Smooth muscle cell (in vitro differentiated cells): ENCODE measurements at regions not wholly inside any gene's neighbourhood (a gene's known extent, or its start where the extent isn't known, plus 50 kb on each side); places are given as distances from the start of the nearest gene placed in this dataset.

Experiments used
- DNase-seq: peaks from one replicate; lab custom pipeline; 2025; ENCODE audit not compliant: unreplicated experiment; lab: John Stamatoyannopoulos, UW
- H2AFZ ChIP-seq: fragments of 200-600 bp; sonication (generic); 2 replicates; pipeline ENCODE4 v1.6.0; 2016; ENCODE audit warnings: antibody characterized with exemption, low read depth, mild to moderate bottlenecking
- H3F3A ChIP-seq: fragments of 200-600 bp; sonication (generic); 2 replicates; pipeline ENCODE4 v1.6.0; 2017; ENCODE audit warnings: antibody characterized with exemption, low read depth
- H3K27ac ChIP-seq: fragments of 200-600 bp; sonication (generic); 2 replicates; pipeline ENCODE4 v1.5.1; 2016; ENCODE audit warnings: low read depth, mild to moderate bottlenecking
- H3K27me3 ChIP-seq: fragments of 200-600 bp; sonication (generic); 2 replicates; pipeline ENCODE4 v1.6.1; 2016; ENCODE audit warnings: low read depth, mild to moderate bottlenecking
- H3K36me3 ChIP-seq: fragments of 200-600 bp; sonication (generic); 2 replicates; pipeline ENCODE4 v1.5.1; 2016; ENCODE audit warnings: low read depth
- H3K4me1 ChIP-seq: fragments of 200-600 bp; sonication (generic); 2 replicates; pipeline ENCODE4 v1.5.1; 2016; ENCODE audit warnings: low read depth
- H3K4me2 ChIP-seq: fragments of 200-600 bp; sonication (generic); 2 replicates; pipeline ENCODE4 v1.6.0; 2016; ENCODE audit warnings: mild to moderate bottlenecking
- H3K4me3 ChIP-seq: fragments of 200-600 bp; sonication (generic); 2 replicates; pipeline ENCODE4 v1.5.1; 2016; ENCODE audit warnings: mild to moderate bottlenecking
- H3K79me2 ChIP-seq: fragments of 200-600 bp; sonication (generic); 2 replicates; pipeline ENCODE4 v1.6.0; 2016; ENCODE audit warnings: low read depth, mild to moderate bottlenecking
- H3K9ac ChIP-seq: fragments of 200-600 bp; sonication (generic); 2 replicates; pipeline ENCODE4 v1.6.0; 2016; ENCODE audit warnings: low read depth
- H3K9me3 ChIP-seq: fragments of 200-600 bp; sonication (generic); replicated peaks from 2 replicates; pipeline ENCODE4 v1.5.1; 2016; ENCODE audit warnings: low read depth
- H4K20me1 ChIP-seq: fragments of 200-600 bp; sonication (generic); 2 replicates; pipeline ENCODE4 v1.6.0; 2016; ENCODE audit warnings: low read depth
- CTCF ChIP-seq: fragments of 200-600 bp; sonication (generic); IDR thresholded peaks from 2 replicates; pipeline ENCODE4 v1.5.1; 2017; ENCODE audit warnings: borderline replicate concordance, mild to moderate bottlenecking, antibody characterized with exemption; ENCODE audit not compliant: insufficient read depth, poor library complexity, severe bottlenecking
- WGBS: methylation state at CpG from one replicate; pipeline ENCODE4 v1.1.7; 2016; ENCODE audit warnings: low lambda C conversion rate; 5-methylcytosine and 5-hydroxymethylcytosine counted together

DNA sequence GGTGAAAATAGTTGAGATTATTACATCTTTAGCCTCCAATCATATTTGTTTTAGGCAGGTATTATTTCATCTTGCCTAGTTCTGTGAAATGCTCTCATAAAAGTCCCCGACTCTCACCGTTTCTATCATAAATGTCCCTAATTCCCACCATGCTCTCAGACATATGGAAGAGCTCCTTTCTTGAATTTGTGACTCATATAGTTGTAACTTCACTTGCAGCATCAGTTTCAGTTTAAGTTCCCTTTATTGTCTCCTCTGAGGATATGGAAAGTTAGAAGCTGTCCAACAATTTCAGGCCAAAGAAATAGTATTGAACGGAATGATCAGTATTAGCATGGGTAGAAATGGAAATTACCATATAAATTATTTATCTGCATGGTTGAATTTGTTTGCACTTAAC lies 187.5 kb upstream of the NR4A3 start:
- WGBS, result 82% methylated on average over 3 of the region's 3 CpGs
- H3K9ac ChIP-seq, result no peak overlapping the region
- no peaks in the 10 kb centered on the region for H3K36me3 ChIP-seq
- DNase-seq, result no peak
- peaks cover 6% of the 10 kb centered on the region for H3K4me1 ChIP-seq
- H3K27me3 ChIP-seq, result no peaks in the 10 kb centered on the region
- no peaks in the 10 kb centered on the region for H3K79me2 ChIP-seq
- no peaks in the 10 kb centered on the region for H3F3A ChIP-seq
- H3K4me2 ChIP-seq, result no peak overlapping the region
- no peak overlapping the region for H2AFZ ChIP-seq
- H3K4me3 ChIP-seq, result no peak overlapping the region
- H4K20me1 ChIP-seq, result no peaks in the 10 kb centered on the region
- TF ChIP-seq CTCF, result no peak
- H3K27ac ChIP-seq, result no peak overlapping the region
- no peaks in the 10 kb centered on the region for H3K9me3 ChIP-seq

- no peak overlapping the region for H2AFZ ChIP-seq
- DNase-seq, result no peak
- no peaks in the 10 kb centered on the region for H4K20me1 ChIP-seq
- no peak overlapping the region for H3K27ac ChIP-seq
- WGBS, result 57% methylated on average over 3 of the region's 3 CpGs
- H3K79me2 ChIP-seq, result no peaks in the 10 kb centered on the region
- no peaks in the 10 kb centered on the region for H3F3A ChIP-seq
- H3K36me3 ChIP-seq, result no peaks in the 10 kb centered on the region
- H3K4me3 ChIP-seq, result no peak overlapping the region
- no peak overlapping the region for H3K9ac ChIP-seq
- no peak for TF ChIP-seq CTCF
- no peaks in the 10 kb centered on the region for H3K27me3 ChIP-seq
- no peaks in the 10 kb centered on the region for H3K9me3 ChIP-seq
- H3K4me1 ChIP-seq, result peaks cover 6% of the 10 kb centered on the region
- H3K4me2 ChIP-seq, result peak overlapping the region; percentile 52
These were observed 186.7 kb upstream of the NR4A3 start for GRCh38 chr9:99635032-99635431.

- H3K9ac ChIP-seq, result no peak overlapping the region
- peaks cover 2% of the 10 kb centered on the region for H3K9me3 ChIP-seq
- no peak overlapping the region for H3K27ac ChIP-seq
- no peak for TF ChIP-seq CTCF
- no peaks in the 10 kb centered on the region for H3K36me3 ChIP-seq
- H3K4me3 ChIP-seq, result no peak overlapping the region
- no peak overlapping the region for H2AFZ ChIP-seq
- WGBS, result 98% methylated on average over 3 of the region's 3 CpGs
- DNase-seq, result no peak
- H3F3A ChIP-seq, result no peaks in the 10 kb centered on the region
- H3K79me2 ChIP-seq, result no peaks in the 10 kb centered on the region
- H3K4me1 ChIP-seq, result peaks cover 6% of the 10 kb centered on the region
- no peak overlapping the region for H3K4me2 ChIP-seq
- H3K27me3 ChIP-seq, result no peaks in the 10 kb centered on the region
- H4K20me1 ChIP-seq, result no peaks in the 10 kb centered on the region
These were observed 184.0 kb upstream of the NR4A3 start for GRCh38 chr9:99637641-99638040.

GRCh38 chr9:99638971-99639370 lies 182.7 kb upstream of the NR4A3 start:
- DNase-seq, result no peak
- Histone ChIP-seq H3F3A (no peaks in the 10 kb centered on the region), H3K4me2 (no peak overlapping the region), H3K27me3 (no peaks in the 10 kb centered on the region), H2AFZ (no peak overlapping the region), H3K4me1 (peaks cover 6% of the 10 kb centered on the region), H4K20me1 (no peaks in the 10 kb centered on the region), H3K79me2 (no peaks in the 10 kb centered on the region), H3K9ac (no peak overlapping the region), H3K9me3 (peaks cover 2% of the 10 kb centered on the region), H3K4me3 (no peak overlapping the region), H3K36me3 (no peaks in the 10 kb centered on the region), H3K27ac (no peak overlapping the region)
- 92% methylated on average over 4 of the region's 4 CpGs for WGBS
- no peak for TF ChIP-seq CTCF
